GM19324 (cell line): ENCODE measurements at regions not wholly inside any gene's neighbourhood (a gene's known extent, or its start where the extent isn't known, plus 50 kb on each side); places are given as distances from the start of the nearest gene placed in this dataset.

Experiments used
- ATAC-seq: cut with Tn5 transposase; IDR thresholded peaks from one replicate; pipeline ENCODE4 v1.9.1; 2021; ENCODE audit warnings: mild to moderate bottlenecking, moderate library complexity; ENCODE audit not compliant: unreplicated experiment, low FRiP score

DNA sequence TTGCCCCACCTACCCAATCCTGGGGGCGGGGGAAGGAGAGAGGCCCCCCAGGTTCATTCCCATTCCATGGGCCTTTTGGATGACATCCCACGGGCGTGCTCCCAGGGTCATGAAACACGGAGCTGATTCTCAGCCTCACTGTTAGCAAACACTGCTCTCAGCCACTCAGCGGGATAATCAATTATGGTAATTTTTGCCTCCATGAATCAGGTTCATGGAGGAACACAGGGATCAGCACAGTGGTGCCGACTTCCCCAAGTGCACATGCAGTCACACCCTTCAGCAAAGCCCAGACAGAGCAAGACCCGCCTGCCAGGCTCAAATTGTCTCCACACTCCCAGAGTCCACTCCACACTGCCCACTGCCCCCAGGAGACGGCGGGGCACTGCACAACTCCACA is 164.6 kb downstream of the ENGASE start:
- no peak for ATAC-seq

DNA sequence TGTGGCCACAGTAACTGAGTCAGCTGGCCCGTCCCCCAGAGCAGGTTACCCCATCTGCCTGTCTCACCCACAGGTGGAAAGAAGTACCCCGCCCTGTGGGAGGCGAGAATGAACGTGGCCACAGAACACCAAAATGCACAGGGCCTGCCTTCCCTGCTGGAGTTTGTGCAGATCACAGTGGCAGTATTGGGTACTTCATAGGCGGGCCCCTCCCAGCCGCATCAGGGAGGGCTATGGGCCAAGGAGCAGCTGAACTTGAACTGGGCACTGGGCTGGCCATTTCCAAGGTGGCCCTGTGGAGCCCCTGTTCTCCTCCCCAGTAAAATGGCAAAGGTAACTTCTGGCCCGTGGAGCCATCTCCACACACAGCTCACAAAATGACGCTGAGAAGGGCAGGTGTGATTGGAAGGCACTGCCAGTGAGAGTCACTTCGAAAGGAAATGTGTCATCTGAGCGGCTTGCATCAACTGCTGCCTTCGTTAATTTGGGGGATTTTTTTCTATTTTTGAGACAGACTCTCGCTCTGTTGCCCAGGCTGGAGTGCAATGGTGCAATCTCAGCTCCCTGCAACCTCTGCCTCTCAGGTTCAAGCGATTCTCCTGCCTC is 162.9 kb downstream of the ENGASE start:
- no peak for ATAC-seq

DNA sequence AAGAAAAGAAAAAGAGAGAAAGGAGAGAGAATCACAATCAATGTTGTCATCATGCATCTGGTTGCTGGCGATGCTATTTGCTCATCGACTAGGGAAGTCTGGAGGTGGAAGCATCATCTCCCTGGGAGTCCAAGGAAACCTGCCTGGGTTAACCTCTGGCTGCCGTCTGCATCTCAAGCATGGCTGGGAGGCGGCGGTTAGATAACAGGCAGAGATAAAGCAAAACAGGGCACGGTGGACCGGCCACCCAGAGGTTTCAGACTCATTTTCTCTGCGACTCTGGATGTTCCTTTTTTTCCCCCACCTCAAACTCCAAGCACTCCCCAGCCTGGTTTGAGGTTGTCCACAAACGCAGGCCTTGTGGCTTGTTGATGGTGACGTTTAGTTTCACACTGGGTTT is 161.2 kb downstream of the ENGASE start:
- no peak for ATAC-seq

GRCh38 chr17:79233916-79234551 is 159.4 kb downstream of the ENGASE start:
- ATAC-seq, result no peak

DNA sequence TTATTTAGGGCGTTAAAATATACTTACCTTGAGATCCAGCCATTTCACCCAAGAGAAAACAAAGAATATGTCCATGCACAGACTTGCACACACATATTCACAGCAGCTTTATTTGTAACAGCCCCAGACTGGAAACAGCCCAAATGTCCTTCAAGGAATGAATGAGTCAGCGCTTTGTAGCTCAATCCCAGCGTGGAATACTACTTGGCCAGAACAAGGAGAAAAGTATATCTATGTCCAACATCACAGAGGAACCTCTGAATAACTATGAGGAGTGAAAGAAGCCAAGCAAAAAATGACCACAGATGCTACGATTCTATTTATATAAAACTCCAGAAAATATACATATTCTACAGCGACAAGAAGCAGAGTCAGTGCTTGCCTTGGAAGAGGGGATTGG is 158.3 kb downstream of the ENGASE start:
- no peak for ATAC-seq

DNA sequence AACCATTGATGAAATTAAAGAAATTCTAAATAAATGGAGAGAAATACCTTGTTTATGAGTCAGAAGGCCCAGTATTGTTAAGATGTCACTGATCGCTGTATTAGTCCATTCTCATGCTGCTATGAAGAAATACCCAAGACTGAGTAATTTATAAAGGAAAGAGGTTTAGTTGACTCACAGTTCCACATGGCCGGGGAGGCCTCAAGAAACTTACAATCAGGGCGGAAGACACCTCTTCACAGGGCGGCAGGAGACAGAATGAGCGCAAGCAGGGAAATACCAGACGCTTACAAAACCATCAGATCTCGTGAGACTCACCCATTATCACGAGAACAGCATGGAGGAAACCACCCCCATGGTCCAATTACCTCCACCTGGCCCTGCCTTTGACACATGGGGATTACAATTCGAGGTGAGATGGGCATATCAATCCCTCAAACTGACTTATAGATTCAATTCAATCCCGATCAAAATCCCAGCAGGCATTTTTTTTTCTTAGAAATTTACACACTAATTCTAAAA is 157.2 kb downstream of the ENGASE start:
- no peak for ATAC-seq

GRCh38 chr17:79230576-79230975 is 156.0 kb downstream of the ENGASE start:
- no peak for ATAC-seq

- no peak for ATAC-seq
Observed at GRCh38 chr17:79226037-79226436, 151.4 kb downstream of the ENGASE start.

DNA sequence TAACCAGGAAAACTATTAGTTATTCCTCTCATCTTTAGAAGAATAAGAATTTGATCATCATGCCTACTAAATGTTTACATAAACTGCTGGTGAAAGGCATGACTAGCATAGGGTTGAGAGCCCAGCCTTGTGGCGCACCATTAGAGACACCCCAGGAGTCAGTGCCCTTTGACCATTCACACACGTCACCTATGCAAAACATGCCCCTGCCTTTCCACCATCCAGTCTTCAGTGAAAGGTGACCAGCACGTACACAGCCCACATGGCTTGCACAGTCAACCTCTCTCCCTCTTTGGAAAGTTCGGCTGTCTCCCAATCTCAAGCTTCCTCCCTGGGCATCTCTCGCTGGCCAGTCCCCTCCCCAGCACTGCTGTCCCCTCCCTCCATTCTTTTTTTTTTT is 150.3 kb downstream of the ENGASE start:
- ATAC-seq, result no peak

DNA sequence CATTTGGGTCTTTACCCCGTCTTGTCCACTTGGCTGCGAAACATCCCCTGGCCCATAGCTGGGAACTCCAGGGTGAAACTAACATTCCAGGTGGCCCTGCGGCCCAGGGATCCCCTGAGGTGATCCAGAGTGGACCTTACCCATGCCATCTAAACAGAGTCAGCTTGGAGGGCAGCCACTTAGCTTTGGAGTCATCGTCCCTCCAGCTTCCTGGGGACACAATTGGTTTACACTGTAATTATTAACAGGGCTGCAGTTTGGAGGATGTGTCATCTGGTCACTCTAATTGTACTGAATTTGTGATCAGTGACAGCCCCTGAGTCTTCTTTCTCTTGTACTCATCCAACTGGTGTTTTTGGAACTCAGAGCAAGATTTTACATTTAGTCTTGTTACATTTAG is 149.9 kb downstream of the ENGASE start:
- no peak for ATAC-seq

DNA sequence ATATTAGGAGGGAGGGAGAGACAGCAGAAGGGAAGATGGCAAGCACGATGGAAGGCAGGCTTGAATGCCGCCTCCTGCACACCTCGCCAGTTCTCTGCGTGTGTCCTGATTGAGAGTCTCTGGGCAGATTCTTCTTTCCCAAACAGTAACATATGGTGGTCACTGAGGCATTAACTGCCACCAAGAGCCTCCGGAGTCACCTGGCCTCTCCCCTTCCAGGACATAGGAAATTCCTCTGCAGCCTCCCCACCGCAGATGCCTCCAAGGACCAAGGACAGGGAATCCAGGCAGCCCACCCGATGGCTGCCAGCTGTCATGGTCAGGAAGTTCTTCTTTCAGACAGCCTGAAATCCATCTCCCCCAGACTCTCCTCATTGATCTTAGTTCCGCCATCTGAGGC is 149.3 kb downstream of the ENGASE start:
- no peak for ATAC-seq

- no peak for ATAC-seq
Observed at GRCh38 chr17:79223471-79223870, 148.8 kb downstream of the ENGASE start.

- ATAC-seq, result no peak
Observed at GRCh38 chr17:79221597-79221996, 147.0 kb downstream of the ENGASE start.

- ATAC-seq, result no peak
Observed at GRCh38 chr17:79220713-79221291, 146.2 kb downstream of the ENGASE start.

GRCh38 chr17:79220201-79220712 is 145.6 kb downstream of the ENGASE start:
- no peak for ATAC-seq

DNA sequence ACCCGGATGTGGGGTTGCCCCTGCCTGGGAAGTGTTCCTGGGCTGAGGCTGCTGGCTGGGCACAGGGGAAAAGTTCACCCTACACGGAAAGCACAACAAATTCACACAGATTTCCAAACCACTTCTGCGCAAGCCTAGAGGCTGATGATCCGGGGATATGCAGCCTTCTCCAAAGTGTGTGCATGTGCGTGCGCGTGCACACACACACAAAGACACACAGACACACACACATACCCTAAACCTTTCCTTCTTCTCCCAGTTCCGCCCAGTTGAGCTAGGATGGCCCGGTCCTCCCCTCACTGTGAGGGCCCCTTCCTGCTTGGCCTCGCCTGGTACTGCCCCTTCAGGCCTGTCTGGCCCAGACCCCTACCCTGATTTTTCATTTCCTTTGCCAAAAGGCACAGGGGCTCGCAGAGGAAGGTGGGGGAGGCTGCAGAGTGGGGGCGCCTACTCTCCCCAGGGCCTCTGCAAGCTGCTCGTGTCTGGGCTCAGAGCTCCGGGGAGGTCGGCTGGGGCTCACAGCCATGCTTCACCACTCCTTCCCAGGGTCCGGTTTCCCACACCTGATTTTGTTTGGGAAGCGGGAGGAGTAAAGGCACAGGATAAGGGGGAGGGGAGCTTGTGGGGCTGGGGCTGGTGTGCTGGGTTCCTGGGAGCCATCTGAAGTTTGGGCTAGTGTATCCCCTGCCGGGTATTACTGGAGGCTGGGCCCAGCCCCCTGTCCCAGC is 144.7 kb downstream of the ENGASE start:
- no peak for ATAC-seq

GRCh38 chr17:79218825-79219200 is 144.2 kb downstream of the ENGASE start:
- no peak for ATAC-seq

- ATAC-seq, result no peak
Observed at GRCh38 chr17:79218175-79218824, 143.7 kb downstream of the ENGASE start.

DNA sequence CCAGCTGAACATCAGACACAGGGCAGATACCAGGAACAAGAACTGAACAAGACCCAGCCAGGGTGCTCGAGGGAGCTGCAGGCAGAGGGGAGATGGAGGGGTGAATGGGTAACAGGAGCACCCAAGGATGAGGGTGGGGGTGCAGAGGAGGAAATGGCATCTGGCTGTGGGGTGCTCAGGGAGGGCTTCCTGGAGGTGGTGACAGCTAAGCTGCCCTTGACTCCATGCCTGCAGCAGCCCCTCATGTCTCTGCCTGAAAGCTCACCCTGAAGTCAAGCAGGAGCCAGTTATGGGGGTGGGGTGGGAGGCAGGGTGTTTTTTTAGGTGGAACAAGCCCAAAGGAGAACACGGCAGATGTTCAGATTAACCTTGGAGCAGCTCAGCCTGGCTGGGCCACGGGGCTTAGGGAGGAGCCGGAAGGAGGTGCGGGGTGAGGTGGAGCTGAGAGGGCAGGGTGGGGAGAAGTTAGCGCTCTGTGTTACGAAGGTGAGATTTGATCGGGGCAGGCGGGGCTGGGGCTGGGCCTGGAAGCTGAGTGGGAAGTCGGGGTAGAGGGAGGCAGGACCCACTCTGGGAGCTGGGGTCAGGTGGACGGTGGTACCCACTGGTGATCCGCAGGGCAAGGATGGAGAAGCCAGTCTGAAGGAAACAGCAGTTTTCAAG is 143.0 kb downstream of the ENGASE start:
- no peak for ATAC-seq

- no peak for ATAC-seq
Observed at GRCh38 chr17:79216826-79217225, 142.2 kb downstream of the ENGASE start.
